ENCODE measurements at regions not wholly inside any gene's neighbourhood (a gene's known extent, or its start where the extent isn't known, plus 50 kb on each side); places are given as distances from the start of the nearest gene placed in this dataset.

DNA sequence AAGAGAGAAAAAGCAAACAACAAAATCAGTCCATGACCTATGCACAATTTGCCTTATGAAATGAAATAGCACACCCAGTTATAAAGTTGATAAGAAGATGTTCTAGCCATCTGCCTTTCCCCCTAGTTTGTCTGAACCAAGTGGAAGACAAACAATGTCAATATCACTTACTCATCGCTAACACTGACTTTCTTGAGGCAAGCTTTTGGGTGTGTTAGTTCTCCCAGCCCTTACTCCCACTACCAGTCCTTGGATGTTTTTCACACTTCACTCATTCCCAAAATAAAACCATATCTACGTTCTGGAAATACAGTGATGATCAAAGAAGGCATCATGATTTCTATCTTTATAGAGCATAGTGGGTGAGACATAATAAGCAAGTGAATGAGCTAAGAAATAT, 393.8 kb downstream of the PCDH20 start:
- no peak for DNase-seq

DNA sequence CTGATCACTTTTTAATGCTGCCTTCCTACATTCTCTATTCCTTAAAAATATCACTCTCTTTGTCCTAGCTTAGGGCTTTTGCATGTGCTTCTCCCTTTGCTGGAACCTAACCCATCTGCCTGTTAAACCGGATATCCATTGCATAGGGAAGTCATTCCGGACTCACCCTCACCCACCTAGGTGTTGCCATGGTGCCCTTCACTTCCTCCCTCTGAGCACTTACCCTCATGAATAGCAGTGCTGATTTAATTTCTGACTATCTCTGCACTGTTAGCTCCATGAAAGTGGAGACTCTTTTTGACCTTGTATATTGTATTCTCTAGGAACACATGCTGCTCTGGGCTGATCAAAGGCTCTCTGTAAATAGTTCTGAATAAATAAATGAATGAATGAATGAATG, 401.9 kb downstream of the PCDH20 start:
- DNase-seq: no peak

- no peak for DNase-seq
Observed at GRCh38 chr13:61010358-61010757, 405.3 kb downstream of the PCDH20 start.

GRCh38 chr13:61002686-61003085, 413.0 kb downstream of the PCDH20 start:
- no peak for DNase-seq

GRCh38 chr13:60990032-60990733, 425.5 kb downstream of the PCDH20 start:
- DNase-seq: no peak

GRCh38 chr13:60986301-60986700, 429.3 kb downstream of the PCDH20 start:
- DNase-seq: no peak

- no peak for DNase-seq
Observed at GRCh38 chr13:60981407-60981806, 434.2 kb downstream of the PCDH20 start.

GRCh38 chr13:60976367-60976766, 439.3 kb downstream of the PCDH20 start:
- no peak for DNase-seq

- DNase-seq: no peak
Observed at GRCh38 chr13:60974296-60974695, 441.4 kb downstream of the PCDH20 start.

GRCh38 chr13:60973529-60973928, 442.1 kb downstream of the PCDH20 start:
- DNase-seq: no peak

- no peak for DNase-seq
Observed at GRCh38 chr13:60970736-60971135, 444.9 kb downstream of the PCDH20 start.

- DNase-seq: no peak
Observed at GRCh38 chr13:60969656-60970055, 446.0 kb downstream of the PCDH20 start.

- no peak for DNase-seq
Observed at GRCh38 chr13:60959427-60959826, 456.2 kb downstream of the PCDH20 start.

DNA sequence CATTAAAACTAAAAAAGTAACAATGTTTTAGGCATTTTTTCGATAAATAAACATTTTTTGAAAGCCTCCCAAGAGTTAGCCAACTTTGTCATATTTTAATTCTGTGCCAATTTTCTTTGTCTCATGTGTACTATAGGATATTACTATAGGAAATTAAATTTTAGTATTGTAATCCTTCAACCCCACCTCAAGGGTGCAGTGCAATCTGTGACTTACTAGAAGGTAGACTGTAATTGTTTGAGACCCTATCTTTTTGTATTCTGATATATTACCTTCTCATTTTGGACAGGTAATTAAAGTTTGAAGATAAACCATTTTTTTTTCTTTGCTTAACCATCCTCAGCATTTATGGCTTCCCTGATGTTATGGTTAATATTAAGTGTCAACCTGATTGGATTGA, 457.8 kb downstream of the PCDH20 start:
- no peak for DNase-seq

DNA sequence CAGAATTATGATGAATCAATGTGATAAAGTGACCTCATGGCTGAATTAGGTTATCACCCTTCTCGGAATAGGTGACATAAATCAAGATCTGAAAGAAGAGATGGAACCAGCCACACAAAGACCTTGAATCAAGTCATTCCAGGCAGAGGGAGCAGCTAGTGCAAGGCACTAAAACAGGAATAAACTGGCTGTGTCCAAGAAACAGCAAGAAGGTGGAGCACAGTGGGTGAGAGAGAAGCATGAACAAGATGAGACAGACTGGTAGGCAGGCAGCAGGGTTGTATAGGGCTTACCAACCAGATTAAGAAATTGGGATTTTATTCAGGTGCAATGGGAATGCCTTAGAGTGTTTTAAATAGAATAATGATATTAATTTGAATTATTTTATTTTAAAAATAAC, 470.3 kb downstream of the PCDH20 start:
- no peak for DNase-seq

GRCh38 chr13:60944863-60945262, 470.8 kb downstream of the PCDH20 start:
- DNase-seq: no peak

GRCh38 chr13:60944016-60944415, 471.6 kb downstream of the PCDH20 start:
- no peak for DNase-seq

GRCh38 chr13:60936281-60936680, 479.4 kb downstream of the PCDH20 start:
- no peak for DNase-seq

- DNase-seq: no peak
Observed at GRCh38 chr13:60933638-60934037, 482.0 kb downstream of the PCDH20 start.

GRCh38 chr13:60931858-60932546, 483.6 kb downstream of the PCDH20 start:
- no peak for DNase-seq

GRCh38 chr13:60925686-60926085, 490.0 kb downstream of the PCDH20 start:
- DNase-seq: no peak

DNA sequence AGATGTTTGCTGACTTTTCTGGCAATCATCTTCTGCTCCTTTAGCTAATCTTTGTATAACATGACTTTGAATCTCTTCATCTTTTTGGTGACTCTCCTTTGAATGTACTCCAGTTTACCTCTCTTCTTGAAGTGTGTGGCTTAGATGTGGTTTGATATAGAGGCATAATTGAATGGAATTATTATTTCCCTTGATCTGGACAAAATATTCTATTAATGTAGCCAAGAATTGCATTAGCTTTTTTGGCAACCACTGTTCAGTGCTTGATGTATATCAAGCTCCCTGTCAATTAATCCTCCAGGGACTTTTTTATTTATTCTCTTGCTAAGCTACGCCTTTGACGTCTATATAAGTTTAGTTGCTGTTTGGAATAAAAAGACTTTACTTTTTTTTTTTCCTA, 490.8 kb downstream of the PCDH20 start:
- no peak for DNase-seq

DNA sequence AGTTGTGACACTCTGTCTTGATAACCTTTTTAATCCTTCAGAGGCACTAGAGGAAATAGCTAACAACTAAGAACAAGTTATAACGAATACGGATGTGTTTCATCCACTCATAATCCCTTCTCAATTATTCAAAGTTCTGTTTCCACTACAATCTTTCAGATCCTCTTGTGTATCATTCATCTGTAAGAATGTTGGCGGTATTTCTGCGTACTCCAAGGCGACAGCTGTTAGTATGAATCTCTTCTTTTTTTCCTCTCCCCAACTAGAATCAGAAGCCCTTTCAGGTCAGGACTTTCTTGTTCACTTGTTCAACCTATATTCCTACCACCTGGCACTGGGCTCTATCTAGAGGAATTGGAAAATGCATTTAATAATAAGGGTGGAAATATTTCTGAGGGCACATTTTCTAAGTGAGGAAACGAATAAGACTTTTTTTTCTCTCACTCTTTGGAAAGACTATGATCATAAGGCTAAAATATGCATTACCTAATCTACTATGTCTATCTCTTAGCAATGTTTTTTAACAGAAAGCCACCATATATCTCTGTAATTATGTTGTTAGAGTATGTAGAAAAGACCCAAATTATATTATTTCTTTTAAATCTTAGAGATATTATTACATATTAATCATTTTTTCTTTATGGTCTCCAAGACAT, 492.9 kb downstream of the PCDH20 start:
- DNase-seq: no peak

GRCh38 chr13:60893801-60894200, 496.8 kb downstream of the TDRD3 start:
- DNase-seq: no peak

Measured in right kidney (tissue), 1 donor.